Spleen (tissue), 7 donors: ENCODE measurements at regions not wholly inside any gene's neighbourhood (a gene's known extent, or its start where the extent isn't known, plus 50 kb on each side); places are given as distances from the start of the nearest gene placed in this dataset.

ENCODE experiments used
- CTCF ChIP-seq, 11 experiments: fragments of 200-600 bp in 7 of 11; fragments of 450-650 bp in 4 of 11; sonication (generic) in 4 of 11; IDR thresholded peaks in 8 of 11; conservative IDR thresholded peaks in 3 of 11; 1 replicate in 7 of 11; 2 replicates in 4 of 11; pipeline versions ENCODE4 v1.4.0 to v1.8.0; 2016 to 2021; ENCODE audit warnings: antibody characterized with exemption in 11 of 11, inconsistent platforms in 4 of 11, mild to moderate bottlenecking in 1 of 11
- POLR2AphosphoS5 ChIP-seq, 3 donors: sonication (generic); formaldehyde crosslinking; IDR thresholded peaks; one replicate each; pipeline ENCODE4 v1.5.1; 2017; ENCODE audit warnings: antibody characterized with exemption in 3 of 3
- donor health status: DM: no; HTN: no; CAD: no; lungs with moderate emphysema.
- donor health status: DM: no; HTN: no; CAD: no.
- donor health status: DM: no; HTN: no; CAD: no.

DNA sequence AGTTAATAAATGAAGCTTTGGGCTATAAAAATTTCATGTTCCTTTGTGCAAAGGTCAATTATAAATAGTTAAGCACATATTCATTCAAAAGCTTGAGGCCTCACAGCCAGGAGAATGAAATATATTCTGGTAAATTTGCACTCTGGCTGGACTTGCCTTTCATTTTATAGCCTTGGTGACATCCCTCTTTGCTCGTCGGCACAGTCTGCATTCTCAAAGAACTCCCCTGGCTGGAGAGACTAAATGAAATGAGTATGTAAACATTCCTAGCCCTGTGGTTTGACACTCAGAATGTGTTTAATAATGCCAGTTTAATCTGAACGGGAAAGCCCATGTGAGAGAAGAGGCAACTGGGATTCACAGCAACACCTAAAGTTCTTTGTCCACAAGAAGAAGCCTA lies 285.6 kb downstream of the BRINP1 start:
- TF ChIP-seq CTCF (IDR thresholded peaks at IDR 0.05 in 8 of 11, conservative IDR thresholded peaks at IDR 0.05 in 3 of 11) (no peak), POLR2AphosphoS5 (IDR thresholded peaks at IDR 0.05) (no peak)
